ENCODE measurements at regions not wholly inside any gene's neighbourhood (a gene's known extent, or its start where the extent isn't known, plus 50 kb on each side); places are given as distances from the start of the nearest gene placed in this dataset.

DNA sequence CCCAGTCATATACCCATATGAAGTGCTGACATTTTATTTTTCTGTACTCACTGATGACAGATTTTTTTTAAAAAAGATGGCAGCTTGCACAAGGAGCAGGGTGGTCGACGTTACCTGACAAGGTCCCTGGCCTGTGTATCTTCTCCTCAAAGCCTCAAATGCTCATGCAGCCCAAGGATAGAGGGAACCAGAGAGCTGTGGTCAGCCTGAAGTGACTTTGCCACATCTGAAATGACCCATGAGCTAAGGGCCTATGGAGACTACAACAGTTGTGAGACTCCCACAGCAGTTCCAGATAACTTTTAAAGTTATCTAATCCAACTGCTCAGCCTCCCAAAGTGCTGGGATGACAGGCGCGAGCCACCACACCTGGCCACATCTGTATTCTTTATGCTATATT, 131.1 kb downstream of the GLUL start:
- TF ChIP-seq CTCF (IDR thresholded peaks at IDR 0.05) (no peak), POLR2A (IDR thresholded peaks at IDR 0.05) (no peak)

Data from Peyer's patch (tissue), 4 donors.